Mesendoderm (in vitro differentiated cells): ENCODE measurements at regions not wholly inside any gene's neighbourhood (a gene's known extent, or its start where the extent isn't known, plus 50 kb on each side); places are given as distances from the start of the nearest gene placed in this dataset.

Experiments used
- DNase-seq: peaks from one replicate; pipeline ENCODE4 v3.0.0; 2013
- H2AK5ac ChIP-seq: 2 replicates; pipeline ENCODE4 v1.6.1; 2013; ENCODE audit warnings: low read length, inconsistent platforms
- H2BK120ac ChIP-seq: 2 replicates; pipeline ENCODE4 v1.6.1; 2013; ENCODE audit warnings: low read depth, mild to moderate bottlenecking, low read length, moderate library complexity, mixed read lengths
- H2BK15ac ChIP-seq: replicated peaks from 2 replicates; pipeline ENCODE4 v1.6.1; 2013; ENCODE audit warnings: low read depth, mild to moderate bottlenecking, moderate library complexity
- H2BK5ac ChIP-seq: 2 replicates; pipeline ENCODE4 v1.6.1; 2013; ENCODE audit warnings: low read length, inconsistent platforms
- H3K18ac ChIP-seq: 2 replicates; pipeline ENCODE4 v1.6.1; 2013; ENCODE audit warnings: mild to moderate bottlenecking, low read length, mixed read lengths
- H3K23ac ChIP-seq: one replicate; pipeline ENCODE4 v1.6.1; 2013; ENCODE audit warnings: low read length
- H3K27ac ChIP-seq: 2 replicates; pipeline ENCODE4 v1.5.1; 2013; ENCODE audit warnings: low read depth, mild to moderate bottlenecking, inconsistent platforms, low read length, moderate library complexity
- H3K27me3 ChIP-seq: 2 replicates; pipeline ENCODE4 v1.6.1; 2013; ENCODE audit warnings: low read length, control low read depth, mild to moderate bottlenecking, inconsistent platforms; ENCODE audit not compliant: insufficient read depth, poor library complexity
- H3K36me3 ChIP-seq: 2 replicates; pipeline ENCODE4 v1.6.1; 2013; ENCODE audit warnings: low read length, inconsistent platforms; ENCODE audit not compliant: control insufficient read depth, insufficient read depth
- H3K4ac ChIP-seq: one replicate; pipeline ENCODE4 v1.6.1; 2013; ENCODE audit warnings: low read depth, mild to moderate bottlenecking, low read length, moderate library complexity
- H3K4me1 ChIP-seq: 2 replicates; pipeline ENCODE4 v1.6.1; 2013; ENCODE audit warnings: low read depth, low read length, inconsistent platforms; ENCODE audit not compliant: control insufficient read depth
- H3K4me2 ChIP-seq: 2 replicates; pipeline ENCODE4 v1.6.1; 2013; ENCODE audit warnings: low read length
- H3K4me3 ChIP-seq: 2 replicates; pipeline ENCODE4 v1.5.1; 2013; ENCODE audit warnings: mild to moderate bottlenecking, low read length
- H3K56ac ChIP-seq: one replicate; pipeline ENCODE4 v1.6.1; 2013; ENCODE audit warnings: low read length
- H3K79me1 ChIP-seq: 2 replicates; pipeline ENCODE4 v1.6.1; 2013; ENCODE audit warnings: low read length, inconsistent platforms
- H3K79me2 ChIP-seq: 2 replicates; pipeline ENCODE4 v1.6.1; 2013; ENCODE audit warnings: mild to moderate bottlenecking, low read length; ENCODE audit not compliant: control insufficient read depth, insufficient read depth
- H3K9ac ChIP-seq: 2 replicates; pipeline ENCODE4 v1.6.1; 2013; ENCODE audit warnings: low read length, inconsistent platforms
- H4K5ac ChIP-seq: one replicate; pipeline ENCODE4 v1.6.1; 2013; ENCODE audit warnings: low read length
- H4K8ac ChIP-seq: one replicate; pipeline ENCODE4 v1.6.1; 2013; ENCODE audit warnings: low read depth, mild to moderate bottlenecking, control low read depth, low read length, moderate library complexity
- WGBS: extraction: QIAGEN DNeasy Blood & Tissue Kit; methylation state at CpG from one replicate; pipeline ENCODE4 v1.1.7; 2013; ENCODE audit warnings: low lambda C conversion rate, missing lambda C conversion rate; ENCODE audit not compliant: insufficient coverage; ENCODE audit errors: extremely low coverage; 5-methylcytosine and 5-hydroxymethylcytosine counted together

DNA sequence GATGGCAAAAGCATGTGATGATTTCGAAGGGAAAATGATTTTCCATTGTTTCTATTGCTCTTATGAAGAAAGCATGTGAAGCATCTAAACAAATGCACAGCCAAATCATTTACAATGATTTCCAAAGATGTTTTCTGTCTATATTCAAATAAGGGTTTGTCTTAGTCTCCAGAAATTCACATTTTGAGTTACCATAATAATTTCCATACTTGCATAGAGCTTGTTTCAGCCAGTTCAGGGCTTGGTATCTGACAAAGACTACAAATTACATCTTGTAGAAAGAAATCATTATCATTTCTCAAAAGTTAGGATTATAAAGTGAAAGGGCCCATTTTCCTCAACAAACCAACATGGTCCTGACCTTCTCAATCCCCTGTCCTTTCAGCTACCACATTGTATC lies 74.4 kb upstream of the PLEKHG1 start:
- H4K5ac ChIP-seq, result no peak overlapping the region
- H3K79me1 ChIP-seq, result no peaks in the 10 kb centered on the region
- H3K27me3 ChIP-seq, result no peaks in the 10 kb centered on the region
- no peak for DNase-seq
- no peak overlapping the region for H2AK5ac ChIP-seq
- H3K4me3 ChIP-seq, result no peak overlapping the region
- WGBS, result no CpG with 5 or more reads among the region's 1 CpG
- H2BK120ac ChIP-seq, result no peak overlapping the region
- no peak overlapping the region for H3K4me2 ChIP-seq
- no peak overlapping the region for H3K4ac ChIP-seq
- H3K36me3 ChIP-seq, result no peaks in the 10 kb centered on the region
- H3K18ac ChIP-seq, result no peak overlapping the region
- no peak overlapping the region for H4K8ac ChIP-seq
- no peak overlapping the region for H3K9ac ChIP-seq
- no peaks in the 10 kb centered on the region for H3K79me2 ChIP-seq
- no peaks in the 10 kb centered on the region for H3K4me1 ChIP-seq
- H3K56ac ChIP-seq, result no peak overlapping the region
- H3K23ac ChIP-seq, result no peak overlapping the region
- no peak overlapping the region for H2BK15ac ChIP-seq
- no peak overlapping the region for H2BK5ac ChIP-seq
- no peak overlapping the region for H3K27ac ChIP-seq

DNA sequence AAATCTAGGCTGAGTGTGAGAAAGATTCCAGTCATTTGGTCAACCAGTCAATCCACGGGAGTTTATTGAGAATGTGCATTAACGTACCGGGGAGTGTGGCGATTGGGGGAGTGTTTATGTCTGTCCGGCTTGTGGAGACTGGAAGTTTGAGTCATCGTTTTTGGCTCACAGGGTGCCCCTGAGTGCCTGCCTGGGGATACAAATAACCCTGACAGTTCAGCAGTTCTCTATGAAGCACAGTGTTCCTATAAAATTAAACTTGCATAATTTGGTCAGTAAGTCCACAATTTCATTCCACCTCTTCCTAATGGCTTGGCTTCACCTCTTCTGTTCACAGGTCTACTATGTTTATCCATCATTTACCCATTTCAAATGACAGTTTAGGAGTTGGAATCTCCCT lies 72.6 kb upstream of the PLEKHG1 start:
- Histone ChIP-seq H2BK15ac (no peak overlapping the region), H3K56ac (no peak overlapping the region), H3K79me2 (no peaks in the 10 kb centered on the region), H2BK5ac (no peak overlapping the region), H2BK120ac (no peak overlapping the region), H2AK5ac (no peak overlapping the region), H3K36me3 (no peaks in the 10 kb centered on the region), H3K27me3 (no peaks in the 10 kb centered on the region), H3K27ac (no peak overlapping the region), H3K79me1 (no peaks in the 10 kb centered on the region), H3K9ac (no peak overlapping the region), H4K5ac (no peak overlapping the region), H3K4me2 (no peak overlapping the region), H3K4me1 (no peaks in the 10 kb centered on the region), H4K8ac (no peak overlapping the region), H3K4ac (no peak overlapping the region), H3K23ac (no peak overlapping the region), H3K4me3 (no peak overlapping the region), H3K18ac (no peak overlapping the region)
- DNase-seq, result no peak
- WGBS, result no CpG with 5 or more reads among the region's 6 CpGs

DNA sequence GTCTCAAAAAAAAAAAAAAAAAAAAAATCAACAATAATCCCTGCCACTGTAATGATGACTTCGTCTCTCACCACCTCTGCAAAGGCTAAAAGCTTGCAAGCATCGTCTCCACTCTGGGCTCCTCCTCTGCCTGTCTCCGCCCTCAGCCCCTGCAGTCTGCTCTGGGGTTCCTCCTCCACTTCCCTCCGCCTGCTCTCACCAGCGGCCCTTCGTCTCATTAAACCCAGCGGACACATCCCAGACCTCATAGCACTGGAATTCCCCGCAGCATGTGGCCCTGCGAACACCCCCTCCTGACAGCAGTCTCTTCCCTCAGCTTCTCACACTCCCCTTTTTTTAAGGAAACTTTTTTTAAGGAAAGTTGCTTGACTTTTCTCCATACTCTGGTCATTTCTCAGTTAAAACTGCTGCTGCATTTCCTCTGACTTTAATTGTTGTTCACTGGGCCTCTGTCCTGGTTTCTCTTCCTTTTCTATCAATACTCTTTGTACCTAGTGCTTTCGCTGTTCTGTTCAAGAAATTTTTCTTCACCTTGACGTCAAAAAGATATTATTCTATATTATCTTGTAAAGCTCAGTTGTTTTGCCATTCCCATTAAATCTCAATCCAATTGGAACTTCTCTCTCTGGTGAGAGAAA lies 70.9 kb upstream of the PLEKHG1 start:
- H3K56ac ChIP-seq, result no peak overlapping the region
- no peak overlapping the region for H4K5ac ChIP-seq
- no peak overlapping the region for H3K4me3 ChIP-seq
- H2BK120ac ChIP-seq, result no peak overlapping the region
- H3K27ac ChIP-seq, result no peak overlapping the region
- peak; percentile 93 for DNase-seq
- WGBS, result no CpG with 5 or more reads among the region's 11 CpGs
- no peak overlapping the region for H2AK5ac ChIP-seq
- no peak overlapping the region for H3K4ac ChIP-seq
- no peaks in the 10 kb centered on the region for H3K27me3 ChIP-seq
- no peak overlapping the region for H2BK15ac ChIP-seq
- no peak overlapping the region for H3K23ac ChIP-seq
- no peak overlapping the region for H3K9ac ChIP-seq
- no peaks in the 10 kb centered on the region for H3K36me3 ChIP-seq
- H4K8ac ChIP-seq, result no peak overlapping the region
- no peak overlapping the region for H3K4me2 ChIP-seq
- no peak overlapping the region for H2BK5ac ChIP-seq
- H3K79me1 ChIP-seq, result no peaks in the 10 kb centered on the region
- no peaks in the 10 kb centered on the region for H3K79me2 ChIP-seq
- H3K4me1 ChIP-seq, result no peaks in the 10 kb centered on the region
- H3K18ac ChIP-seq, result no peak overlapping the region

DNA sequence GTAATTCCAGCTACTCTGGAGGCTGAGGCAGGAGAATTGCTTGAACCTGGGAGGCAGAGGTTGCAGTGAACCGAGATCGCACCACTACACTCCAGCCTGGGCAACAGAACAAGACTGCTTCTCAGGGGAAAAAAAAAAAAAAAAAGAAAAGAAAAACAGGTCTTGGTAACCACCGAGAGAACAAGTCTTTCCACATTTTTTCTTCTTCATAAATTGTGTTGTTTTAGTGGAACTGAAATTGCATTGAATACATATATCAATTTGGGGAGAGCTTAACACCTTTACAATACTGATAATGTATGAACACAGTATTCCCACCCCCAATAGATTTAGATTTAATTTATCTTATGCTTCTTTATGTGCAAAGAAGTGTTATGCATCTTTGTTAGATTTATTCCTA lies 70.0 kb upstream of the PLEKHG1 start:
- Histone ChIP-seq H3K79me2 (no peaks in the 10 kb centered on the region), H3K4me2 (no peak overlapping the region), H3K79me1 (no peaks in the 10 kb centered on the region), H3K36me3 (no peaks in the 10 kb centered on the region), H4K8ac (no peak overlapping the region), H2BK5ac (no peak overlapping the region), H3K18ac (no peak overlapping the region), H2AK5ac (no peak overlapping the region), H2BK15ac (no peak overlapping the region), H3K4me3 (no peak overlapping the region), H3K27ac (no peak overlapping the region), H2BK120ac (no peak overlapping the region), H4K5ac (no peak overlapping the region), H3K27me3 (no peaks in the 10 kb centered on the region), H3K9ac (no peak overlapping the region), H3K23ac (no peak overlapping the region), H3K4ac (no peak overlapping the region), H3K4me1 (no peaks in the 10 kb centered on the region), H3K56ac (no peak overlapping the region)
- WGBS, result no CpG with 5 or more reads among the region's 3 CpGs
- DNase-seq, result no peak

DNA sequence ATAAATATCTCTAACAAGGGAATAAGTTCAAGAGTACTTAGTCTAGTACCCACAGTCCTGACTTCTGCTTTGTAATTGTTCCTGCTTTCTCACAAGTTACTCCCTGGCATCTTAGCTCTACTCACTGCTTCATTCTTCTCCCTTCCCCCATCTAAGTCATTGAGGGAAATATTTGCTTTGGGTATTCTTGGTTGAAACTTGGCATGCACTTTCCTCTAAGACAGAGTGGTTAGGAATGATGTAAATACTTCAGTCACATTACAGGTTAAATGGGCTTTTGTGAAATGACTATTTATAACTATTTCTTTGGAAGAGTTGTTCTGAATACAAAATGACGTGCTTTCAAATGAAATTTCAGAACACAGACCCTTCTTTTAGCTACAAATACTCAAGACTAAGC lies 67.7 kb upstream of the PLEKHG1 start:
- Histone ChIP-seq H3K4me3 (no peak overlapping the region), H2BK15ac (no peak overlapping the region), H3K79me1 (no peaks in the 10 kb centered on the region), H3K9ac (no peak overlapping the region), H3K36me3 (no peaks in the 10 kb centered on the region), H3K27ac (no peak overlapping the region), H3K23ac (no peak overlapping the region), H3K79me2 (no peaks in the 10 kb centered on the region), H4K5ac (no peak overlapping the region), H3K56ac (no peak overlapping the region), H2AK5ac (no peak overlapping the region), H4K8ac (no peak overlapping the region), H2BK5ac (no peak overlapping the region), H3K4ac (no peak overlapping the region), H3K27me3 (no peaks in the 10 kb centered on the region), H3K4me1 (no peaks in the 10 kb centered on the region), H3K18ac (no peak overlapping the region), H2BK120ac (no peak overlapping the region), H3K4me2 (no peak overlapping the region)
- DNase-seq, result no peak
- WGBS, result no CpG with 5 or more reads among the region's 1 CpG

DNA sequence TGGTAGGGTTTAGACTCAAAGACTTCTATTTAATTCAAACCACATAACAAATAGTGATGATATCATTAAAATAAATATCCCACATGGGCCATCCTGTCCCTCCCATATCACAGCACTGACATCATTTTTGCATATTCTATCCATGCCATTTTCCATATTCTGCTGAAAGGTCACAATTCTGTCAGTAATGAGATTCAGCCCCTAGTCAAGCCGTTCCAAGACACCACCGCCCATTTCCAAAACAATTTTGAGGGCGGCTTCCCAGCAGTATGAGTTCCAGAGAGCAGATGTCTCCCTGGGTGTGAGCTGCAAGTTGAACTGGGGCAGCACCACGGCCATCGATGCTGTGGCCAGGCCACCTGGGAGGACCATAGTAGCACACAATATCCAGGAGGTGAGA lies 65.1 kb upstream of the PLEKHG1 start:
- no peak for DNase-seq
- Histone ChIP-seq H3K4ac (no peak overlapping the region), H4K5ac (no peak overlapping the region)

More for the DNA sequence above, 65.1 kb upstream of the PLEKHG1 start:
- no peak overlapping the region for H3K18ac ChIP-seq
- no peak overlapping the region for H3K9ac ChIP-seq
- H2BK5ac ChIP-seq, result no peak overlapping the region
- no peaks in the 10 kb centered on the region for H3K79me2 ChIP-seq
- no peak overlapping the region for H4K8ac ChIP-seq
- H3K4me2 ChIP-seq, result no peak overlapping the region
- H2BK15ac ChIP-seq, result no peak overlapping the region
- no peaks in the 10 kb centered on the region for H3K4me1 ChIP-seq
- H3K79me1 ChIP-seq, result no peaks in the 10 kb centered on the region
- no peak overlapping the region for H3K23ac ChIP-seq
- no peak overlapping the region for H3K27ac ChIP-seq
- no peaks in the 10 kb centered on the region for H3K36me3 ChIP-seq
- no peak overlapping the region for H2AK5ac ChIP-seq
- no peak overlapping the region for H3K56ac ChIP-seq
- H2BK120ac ChIP-seq, result no peak overlapping the region
- no peak overlapping the region for H3K4me3 ChIP-seq
- WGBS, result no CpG with 5 or more reads among the region's 5 CpGs
- no peaks in the 10 kb centered on the region for H3K27me3 ChIP-seq
